Activated naive CD4-positive, alpha-beta T cell treated with anti-CD3 and anti-CD28 coated beads for 36 hours (primary cell): ENCODE measurements at regions not wholly inside any gene's neighbourhood (a gene's known extent, or its start where the extent isn't known, plus 50 kb on each side); places are given as distances from the start of the nearest gene placed in this dataset.

Experiments
- CTCF ChIA-PET: fragments of 350-600 bp; sonication (Branson Sonifier 250); formaldehyde crosslinking; loops from one replicate; lab custom pipeline; 2021; ENCODE audit warnings: antibody characterized with exemption; lab: Charles Lee
- DNase-seq: peaks from one replicate; pipeline ENCODE4 v3.0.0-alpha.2; 2020
- H3K27ac Mint-ChIP-seq: one replicate; pipeline ENCODE4 v1.8.0; 2021; ENCODE audit warnings: mild to moderate bottlenecking, mixed read lengths
- H3K27me3 Mint-ChIP-seq: one replicate; pipeline ENCODE4 v1.8.0; 2021; ENCODE audit warnings: low read depth, mixed read lengths
- H3K36me3 Mint-ChIP-seq: one replicate; pipeline ENCODE4 v1.8.0; 2021; ENCODE audit warnings: low read depth, mixed read lengths
- H3K4me1 Mint-ChIP-seq: one replicate; pipeline ENCODE4 v1.8.0; 2021; ENCODE audit warnings: low read depth, mixed read lengths
- H3K4me3 Mint-ChIP-seq: one replicate; pipeline ENCODE4 v1.8.0; 2021; ENCODE audit warnings: mild to moderate bottlenecking, moderate library complexity, mixed read lengths
- H3K9me3 Mint-ChIP-seq: one replicate; pipeline ENCODE4 v1.8.0; 2021; ENCODE audit warnings: mixed read lengths
- intact Hi-C: fragments of 100-400 bp; cut with micrococcal nuclease; formaldehyde crosslinking; loops from one replicate; pipeline ENCODE4 v1.15.1; 2023

DNA sequence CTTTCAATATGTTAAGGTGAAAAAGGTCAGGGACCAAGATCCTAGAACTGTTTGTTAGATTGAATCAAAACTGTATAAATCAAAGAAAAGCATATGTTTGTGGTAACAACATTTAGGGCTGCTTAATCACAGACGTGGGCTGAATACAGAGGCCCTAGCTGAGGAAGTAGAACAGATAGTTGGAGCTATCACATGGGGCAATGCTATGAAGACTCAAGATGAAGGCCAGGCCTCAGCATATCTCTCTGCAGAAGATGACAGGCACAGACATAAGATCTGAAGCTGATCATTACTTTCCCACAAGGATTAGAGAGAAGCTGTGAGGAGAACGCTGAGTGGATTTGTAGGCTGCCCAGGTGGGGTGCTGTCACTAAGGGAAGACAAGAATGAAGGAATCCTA, 158.6 kb upstream of the CARD18 start:
- no peak for DNase-seq
- Mint-ChIP-seq H3K4me1 (peaks cover 18% of the 10 kb centered on the region), H3K36me3 (no peaks in the 10 kb centered on the region), H3K27ac (no peak overlapping the region), H3K27me3 (peaks cover 9% of the 10 kb centered on the region), H3K4me3 (no peak overlapping the region), H3K9me3 (peaks cover 2% of the 10 kb centered on the region)
- intact Hi-C loops = loop anchor here (5.0 kb wide), 1 partner anchor 421 kb away; no protein-coding TSS in a partner anchor
- CTCF ChIA-PET = no interaction called here

DNA sequence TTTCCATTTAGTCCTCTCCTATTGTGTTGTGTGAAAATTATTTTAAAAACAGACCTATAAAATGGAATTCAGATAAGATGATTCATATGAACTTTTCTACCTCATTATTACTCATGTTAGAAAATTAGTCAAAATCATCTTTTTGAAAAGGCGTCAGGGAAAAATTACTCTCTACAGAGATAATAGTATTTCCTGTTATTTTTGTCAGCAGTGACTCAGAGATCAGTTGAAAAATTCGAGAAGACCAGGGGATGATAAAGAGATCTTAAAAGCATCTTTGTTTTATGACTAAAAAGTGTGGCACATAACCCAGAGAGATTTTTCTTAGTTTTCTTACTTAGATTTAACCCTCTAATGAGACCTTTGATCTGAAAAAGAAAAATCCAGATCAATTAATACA, 157.9 kb upstream of the CARD18 start:
- Mint-ChIP-seq H3K36me3 (no peaks in the 10 kb centered on the region), H3K9me3 (peaks cover 5% of the 10 kb centered on the region), H3K4me1 (peaks cover 18% of the 10 kb centered on the region), H3K4me3 (no peak overlapping the region), H3K27ac (peak overlapping the region; percentile 34), H3K27me3 (peaks cover 11% of the 10 kb centered on the region)
- intact Hi-C loops = loop anchor here (1.0 to 5.0 kb wide), 7 partner anchors 94 to 673 kb away; partner anchors contain the start of genes CARD16 and CASP4
- CTCF ChIA-PET = no interaction called here
- no peak for DNase-seq

DNA sequence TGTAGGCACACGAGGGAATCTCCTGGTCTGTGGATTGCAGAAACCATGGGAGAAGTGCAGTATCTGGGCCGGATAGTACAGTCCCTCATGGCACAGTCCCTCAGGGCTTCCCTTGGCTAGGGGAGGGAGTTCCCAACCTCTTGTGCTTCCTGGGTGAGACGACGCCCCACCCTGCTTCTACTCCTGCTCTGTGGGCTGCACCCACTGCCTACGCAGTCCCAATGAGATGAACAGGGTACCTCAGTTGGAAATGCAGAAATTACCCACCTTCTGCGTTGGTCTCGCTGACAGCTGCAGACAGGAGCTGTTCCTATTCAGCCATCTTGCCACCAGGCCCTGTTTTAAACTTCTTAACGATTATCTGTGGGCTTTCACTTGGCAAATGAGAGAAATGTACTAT, 157.2 kb upstream of the CARD18 start:
- Mint-ChIP-seq H3K36me3 (no peaks in the 10 kb centered on the region), H3K4me1 (peaks cover 18% of the 10 kb centered on the region), H3K9me3 (peaks cover 5% of the 10 kb centered on the region), H3K27me3 (peaks cover 12% of the 10 kb centered on the region), H3K27ac (no peak overlapping the region), H3K4me3 (no peak overlapping the region)
- CTCF ChIA-PET = no interaction called here
- DNase-seq = no peak
- intact Hi-C loops = loop anchor here (1.0 to 5.0 kb wide), 7 partner anchors 94 to 673 kb away; partner anchors contain the start of genes CARD16 and CASP4

DNA sequence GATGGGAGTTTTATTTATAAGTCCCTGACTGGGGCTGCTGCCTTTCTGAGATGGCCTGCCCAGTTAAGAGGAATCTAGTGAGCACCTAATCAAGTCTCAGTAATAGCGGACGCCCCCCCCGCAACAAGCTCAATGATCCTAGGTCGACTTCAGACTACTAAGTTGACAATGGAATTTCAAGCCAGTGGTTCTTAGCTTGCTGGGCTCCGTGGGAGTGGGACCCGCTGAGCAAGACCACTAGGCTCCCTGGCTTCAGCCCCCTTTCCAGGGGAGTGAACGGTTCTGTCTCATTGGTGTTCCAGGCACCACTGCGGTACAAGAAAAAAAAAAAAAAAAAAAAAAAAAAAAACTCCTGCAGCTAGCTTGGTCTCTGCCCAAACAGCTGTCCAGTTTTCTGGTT, 156.8 kb upstream of the CARD18 start:
- CTCF ChIA-PET = no interaction called here

DNA sequence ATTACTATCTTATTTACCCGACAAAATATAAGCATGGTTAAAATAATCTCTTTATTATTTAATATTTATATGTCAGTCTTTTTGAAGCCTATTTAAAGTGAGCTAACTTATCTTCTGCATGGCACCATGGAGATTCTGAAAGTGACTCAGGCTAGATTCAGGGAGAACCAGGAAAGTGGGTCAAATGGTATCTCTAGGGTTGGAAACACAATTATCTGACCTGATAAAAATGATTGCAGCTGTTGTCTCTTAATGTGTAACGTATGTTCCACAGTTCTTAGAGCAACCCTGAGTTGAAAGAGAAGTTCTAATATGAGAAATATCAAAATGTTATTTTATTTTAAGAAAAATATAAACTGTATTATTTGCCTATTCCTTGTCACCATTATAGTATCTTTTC, 143.1 kb upstream of the CARD18 start:
- Mint-ChIP-seq H3K36me3 (no peaks in the 10 kb centered on the region), H3K4me1 (no peaks in the 10 kb centered on the region), H3K9me3 (no peaks in the 10 kb centered on the region), H3K27ac (no peak overlapping the region), H3K27me3 (peaks cover 22% of the 10 kb centered on the region), H3K4me3 (no peak overlapping the region)
- CTCF ChIA-PET = interaction anchor here (0.6 kb wide), 1 partner anchor 1156 kb away, joined by 3 read pairs; no protein-coding TSS in a partner anchor
- no peak for DNase-seq
- intact Hi-C loops = no loop called here

More for the DNA sequence above, 156.8 kb upstream of the CARD18 start:
- Mint-ChIP-seq H3K36me3 (no peaks in the 10 kb centered on the region), H3K27me3 (peaks cover 13% of the 10 kb centered on the region), H3K4me3 (no peak overlapping the region), H3K27ac (no peak overlapping the region), H3K4me1 (peaks cover 18% of the 10 kb centered on the region), H3K9me3 (peaks cover 5% of the 10 kb centered on the region)
- intact Hi-C loops = loop anchor here (2.0 to 5.0 kb wide), 2 partner anchors 328 to 419 kb away; partner anchors contain the start of gene CASP4
- no peak for DNase-seq

DNA sequence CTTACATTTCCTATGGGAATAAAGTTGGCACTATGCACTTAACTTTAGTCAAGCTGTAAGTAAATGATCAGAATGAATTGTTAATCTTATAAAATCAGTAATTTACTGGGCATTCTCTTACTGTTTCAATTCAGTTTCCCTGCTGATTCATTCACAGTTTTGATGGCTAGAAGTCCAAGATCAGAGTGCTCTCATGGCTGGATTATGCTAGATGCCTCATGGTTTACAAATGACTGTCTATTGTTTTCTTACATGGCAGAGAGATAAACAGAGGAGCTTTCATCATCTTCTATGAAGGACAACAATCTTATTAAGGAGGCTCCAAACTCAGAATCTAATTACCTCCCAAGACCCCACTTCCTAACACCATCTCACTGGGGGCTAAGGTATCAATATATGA, 135.1 kb upstream of the CARD18 start:
- intact Hi-C loops = no loop called here
- CTCF ChIA-PET = interaction anchor here (0.5 kb wide), 1 partner anchor 50 kb away, joined by 5 read pairs; no protein-coding TSS in a partner anchor
- no peak overlapping the region for H3K27ac Mint-ChIP-seq

DNA sequence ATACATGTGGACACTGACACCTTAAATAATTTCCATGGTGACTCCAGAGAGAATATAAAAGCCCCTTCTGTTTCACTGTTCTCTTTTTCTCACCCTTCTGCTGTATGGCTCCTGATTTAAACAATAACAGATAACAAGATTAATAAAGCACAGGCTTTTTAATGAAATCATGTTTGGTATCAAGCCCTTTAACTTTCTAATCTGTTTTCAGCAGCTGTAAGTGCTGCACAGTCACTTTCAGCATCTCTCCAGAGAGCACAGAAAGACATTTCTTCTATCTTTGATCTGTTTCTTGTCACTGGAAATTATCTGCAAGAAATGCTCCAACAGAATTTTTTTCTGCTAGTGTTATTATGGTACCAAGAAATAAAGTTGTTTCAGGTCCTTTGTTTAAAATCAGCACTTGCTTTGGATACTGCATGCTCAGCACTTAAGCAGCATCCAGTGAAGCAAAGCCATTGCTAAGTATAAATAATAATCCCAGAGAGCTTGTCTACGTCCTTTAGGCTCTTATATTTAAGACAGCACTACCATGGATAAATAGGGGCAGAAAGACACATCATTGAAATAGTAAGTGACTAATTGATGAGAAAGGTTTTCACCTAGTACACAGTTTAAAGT, 134.2 kb upstream of the CARD18 start:
- Mint-ChIP-seq H3K4me3 (no peak overlapping the region), H3K36me3 (no peaks in the 10 kb centered on the region), H3K27me3 (peaks cover 2% of the 10 kb centered on the region), H3K4me1 (no peaks in the 10 kb centered on the region), H3K9me3 (no peaks in the 10 kb centered on the region), H3K27ac (no peak overlapping the region)
- intact Hi-C loops = no loop called here
- CTCF ChIA-PET = no interaction called here
- no peak for DNase-seq

More for the DNA sequence above, 135.1 kb upstream of the CARD18 start:
- Mint-ChIP-seq H3K36me3 (no peaks in the 10 kb centered on the region), H3K4me1 (no peaks in the 10 kb centered on the region), H3K27me3 (peaks cover 2% of the 10 kb centered on the region), H3K9me3 (no peaks in the 10 kb centered on the region), H3K4me3 (no peak overlapping the region)
- no peak for DNase-seq

DNA sequence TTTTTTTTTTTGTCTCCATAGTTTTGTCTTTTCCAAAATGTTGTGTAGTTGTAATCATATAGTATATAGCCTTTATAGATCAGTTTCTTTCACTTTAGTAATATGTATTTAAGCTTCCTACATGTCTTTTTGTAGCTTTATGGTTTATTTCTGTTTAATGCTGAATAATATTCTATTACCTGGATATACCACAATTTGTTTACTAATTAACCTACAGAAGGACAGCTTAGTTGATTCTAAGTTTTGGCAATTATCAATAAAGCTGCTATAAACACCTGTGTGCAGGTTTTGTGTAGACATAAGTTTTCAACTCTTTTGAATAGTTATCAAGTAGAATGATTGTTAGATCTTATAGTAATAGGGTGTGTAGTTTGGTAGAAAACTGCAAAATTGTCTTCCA, 130.3 kb upstream of the CARD18 start:
- Mint-ChIP-seq H3K27me3 (peaks cover 2% of the 10 kb centered on the region), H3K27ac (no peak overlapping the region), H3K9me3 (no peaks in the 10 kb centered on the region), H3K36me3 (no peaks in the 10 kb centered on the region), H3K4me1 (no peaks in the 10 kb centered on the region), H3K4me3 (no peak overlapping the region)
- intact Hi-C loops = no loop called here
- DNase-seq = no peak
- CTCF ChIA-PET = interaction anchor here (0.7 kb wide), 1 partner anchor 1105 kb away, joined by 3 read pairs; no protein-coding TSS in a partner anchor

DNA sequence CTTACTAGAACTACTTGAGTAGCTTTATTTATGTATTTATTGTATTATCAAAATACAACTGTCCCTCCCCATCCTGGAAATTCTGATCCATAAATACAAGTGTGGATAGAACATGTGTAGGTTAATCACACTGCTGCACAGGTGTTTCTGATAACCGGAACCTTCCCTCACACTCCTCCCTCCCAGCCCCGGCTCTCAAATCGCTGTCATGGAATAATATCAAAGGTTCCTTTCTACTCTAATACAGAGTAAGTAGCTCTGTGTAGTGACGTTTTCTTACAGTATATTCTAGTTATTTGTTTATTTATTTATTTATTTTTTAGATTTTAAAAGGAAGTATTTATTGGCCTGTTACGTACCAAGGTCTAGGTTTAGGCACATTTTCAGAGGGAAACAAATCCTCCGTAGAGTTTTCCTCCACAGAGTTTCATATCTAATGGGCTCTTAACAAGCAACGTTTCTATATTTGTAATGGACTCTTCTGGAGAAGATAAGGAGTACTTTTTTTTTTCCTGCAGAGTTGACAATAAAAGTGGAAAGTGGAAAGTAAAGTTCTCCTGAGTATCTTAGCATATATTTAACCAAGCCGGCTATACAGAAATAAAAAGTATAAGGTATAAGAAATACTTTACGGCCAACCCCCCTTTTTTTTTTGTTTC, 129.0 kb upstream of the CARD18 start:
- Mint-ChIP-seq H3K4me1 (no peaks in the 10 kb centered on the region), H3K27ac (no peak overlapping the region), H3K27me3 (peaks cover 2% of the 10 kb centered on the region), H3K9me3 (no peaks in the 10 kb centered on the region), H3K36me3 (no peaks in the 10 kb centered on the region), H3K4me3 (no peak overlapping the region)
- no peak for DNase-seq
- CTCF ChIA-PET = no interaction called here
- intact Hi-C loops = no loop called here

DNA sequence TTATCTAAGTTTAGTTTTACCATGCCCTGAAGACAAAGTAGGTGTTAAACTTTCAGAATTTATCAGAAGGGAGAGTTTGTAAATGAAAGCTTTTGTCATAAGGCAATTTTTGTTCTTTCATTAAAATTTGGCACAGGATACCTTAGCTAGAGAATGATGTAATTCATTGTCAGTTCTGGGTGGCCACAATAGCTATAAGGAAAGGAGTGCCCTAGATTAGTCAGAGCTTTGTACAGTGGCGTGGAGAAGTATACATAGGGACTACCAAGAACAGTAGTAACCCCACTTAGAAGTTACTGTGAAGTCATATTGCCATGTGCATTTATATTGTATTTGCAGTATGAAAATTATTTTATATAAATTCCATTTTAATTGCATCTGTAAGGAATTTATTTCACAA, 126.3 kb upstream of the CARD18 start:
- peaks cover 4% of the 10 kb centered on the region for H3K27me3 Mint-ChIP-seq
- H3K4me1 Mint-ChIP-seq = no peaks in the 10 kb centered on the region
- H3K4me3 Mint-ChIP-seq = no peak overlapping the region
- CTCF ChIA-PET = no interaction called here
- H3K27ac Mint-ChIP-seq = no peak overlapping the region
- intact Hi-C loops = no loop called here
- no peaks in the 10 kb centered on the region for H3K9me3 Mint-ChIP-seq
- no peaks in the 10 kb centered on the region for H3K36me3 Mint-ChIP-seq
- no peak for DNase-seq

DNA sequence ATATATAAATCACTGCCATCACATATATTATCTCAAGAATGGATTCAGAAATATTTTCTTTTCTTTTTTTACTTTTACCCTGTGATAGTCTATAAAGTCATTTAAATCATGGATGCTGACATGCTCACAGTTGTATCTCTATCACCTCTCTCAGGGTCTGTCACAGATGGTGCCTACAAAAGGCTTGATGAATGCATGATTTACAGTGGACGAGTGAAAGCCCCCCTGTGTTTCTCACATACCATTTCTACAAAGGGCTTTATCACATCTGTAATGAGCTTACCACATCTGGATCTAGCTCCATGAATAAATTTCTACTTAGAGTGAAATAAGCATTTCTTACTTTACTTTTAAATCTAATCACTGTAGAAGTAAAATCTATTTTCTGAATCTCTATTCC, 121.4 kb upstream of the CARD18 start:
- no peaks in the 10 kb centered on the region for H3K4me1 Mint-ChIP-seq
- no peaks in the 10 kb centered on the region for H3K9me3 Mint-ChIP-seq
- CTCF ChIA-PET = interaction anchor here (0.6 kb wide), 1 partner anchor 488 kb away, joined by 3 read pairs; no protein-coding TSS in a partner anchor
- H3K4me3 Mint-ChIP-seq = no peak overlapping the region
- peaks cover 13% of the 10 kb centered on the region for H3K27me3 Mint-ChIP-seq
- H3K36me3 Mint-ChIP-seq = no peaks in the 10 kb centered on the region
- no peak for DNase-seq
- intact Hi-C loops = no loop called here
- no peak overlapping the region for H3K27ac Mint-ChIP-seq

DNA sequence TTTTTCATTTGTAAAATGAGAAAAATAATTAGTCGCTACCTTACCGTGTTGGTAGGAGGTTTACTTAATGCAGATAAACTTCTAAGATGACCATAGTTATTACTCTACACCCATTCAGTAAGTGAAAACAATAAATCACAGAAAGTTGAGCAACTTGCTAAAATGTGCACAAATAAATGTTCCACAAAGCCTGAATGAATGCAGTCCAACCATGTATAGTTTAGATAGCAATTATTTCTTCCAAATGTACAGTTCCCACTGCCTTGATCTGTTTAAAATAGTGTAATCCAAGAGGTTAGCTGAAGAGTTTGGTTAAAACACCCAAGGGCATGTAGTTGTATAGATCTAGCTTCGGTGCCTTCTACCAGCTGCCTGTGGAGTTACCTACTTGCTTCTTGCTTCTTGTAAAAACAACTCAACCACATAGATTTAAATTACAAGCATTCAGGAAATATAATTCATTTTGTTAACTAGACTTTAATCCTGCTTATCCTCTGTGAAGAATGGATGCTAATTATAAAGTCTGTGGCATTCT, 106.3 kb upstream of the CARD18 start:
- CTCF ChIA-PET = no interaction called here
- no peaks in the 10 kb centered on the region for H3K36me3 Mint-ChIP-seq
- no peak for DNase-seq
- H3K4me3 Mint-ChIP-seq = no peak overlapping the region
- intact Hi-C loops = no loop called here
- no peaks in the 10 kb centered on the region for H3K9me3 Mint-ChIP-seq
- H3K4me1 Mint-ChIP-seq = no peaks in the 10 kb centered on the region
- peaks cover 2% of the 10 kb centered on the region for H3K27me3 Mint-ChIP-seq
- H3K27ac Mint-ChIP-seq = no peak overlapping the region
